HCT116 (cell line): ENCODE measurements at regions not wholly inside any gene's neighbourhood (a gene's known extent, or its start where the extent isn't known, plus 50 kb on each side); places are given as distances from the start of the nearest gene placed in this dataset.

Source experiments
- CTCF ChIP-seq, 3 experiments: fragments of 200-600 bp in 1 of 3; sonication (generic) in 1 of 3; IDR thresholded peaks in 2 of 3; conservative IDR thresholded peaks in 1 of 3; 2 replicates each; pipeline ENCODE4 v1.5.1; 2012 to 2017; ENCODE audit warnings: low read depth in 2 of 3, low read length in 2 of 3, antibody characterized with exemption in 1 of 3, borderline replicate concordance in 1 of 3, control low read depth in 1 of 3, mild to moderate bottlenecking in 1 of 3, mixed read lengths in 1 of 3, mixed run types in 1 of 3, moderate library complexity in 1 of 3; ENCODE audit not compliant: insufficient read depth in 1 of 3
- EZH2phosphoT487 ChIP-seq: fragments of 200-600 bp; IDR thresholded peaks from 2 replicates; pipeline ENCODE4 v1.6.1; 2018; ENCODE audit warnings: antibody characterized with exemption, borderline replicate concordance
- MAX ChIP-seq: IDR thresholded peaks from 2 replicates; pipeline ENCODE4 v1.6.1; 2012
- POLR2A ChIP-seq: IDR thresholded peaks from 2 replicates; pipeline ENCODE4 v1.7.0; 2011; ENCODE audit warnings: borderline replicate concordance; ENCODE audit not compliant: insufficient read depth, insufficient read length; ENCODE audit errors: extremely low read depth

- TF ChIP-seq POLR2A (no peak), EZH2phosphoT487 (no peak), MAX (no peak), CTCF (IDR thresholded peaks at IDR 0.05 in 2 of 3, conservative IDR thresholded peaks at IDR 0.05 in 1 of 3; ENCODE audit: borderline replicate concordance in 1 of 3, insufficient read depth in 1 of 3, low read depth in 2 of 3, low read length in 2 of 3) (no peak)
Measured at GRCh38 chr6:166864333-166864732, 92.0 kb downstream of the RNASET2 start.
